H1 (cell line): ENCODE measurements at regions not wholly inside any gene's neighbourhood (a gene's known extent, or its start where the extent isn't known, plus 50 kb on each side); places are given as distances from the start of the nearest gene placed in this dataset.

Source experiments
- CTCF ChIA-PET: fragments of 300-600 bp; sonication (Branson Sonifier 250); formaldehyde crosslinking; loops from one replicate; lab custom pipeline; 2021; ENCODE audit not compliant: partially characterized antibody; lab: Charles Lee
- POLR2A ChIA-PET: fragments of 300-600 bp; sonication (Branson Sonifier 250); formaldehyde crosslinking; loops from one replicate; lab custom pipeline; 2021; ENCODE audit warnings: inconsistent platforms; ENCODE audit not compliant: partially characterized antibody; lab: Charles Lee
- DNase-seq, 2 experiments: peaks; one replicate each; pipeline versions ENCODE4 v3.0.0 to v3.0.0-alpha.2; 2010 to 2022; ENCODE audit warnings: low spot score in 2 of 2, low read depth in 1 of 2, mixed read lengths in 1 of 2
- FAIRE-seq: peaks from 2 replicates; lab custom pipeline; 2011; peaks lifted over from hg19 to GRCh38; lab: Jason Lieb, UNC
- H2AFZ ChIP-seq: 2 replicates; pipeline ENCODE4 v1.8.1; 2012; ENCODE audit warnings: low read length, inconsistent platforms
- H2AK5ac ChIP-seq: 2 replicates; pipeline ENCODE4 v1.6.1; 2013; ENCODE audit warnings: low read depth, low read length
- H2BK120ac ChIP-seq: replicated peaks from 2 replicates; pipeline ENCODE3; 2013; ENCODE audit warnings: low read depth, low read length, inconsistent platforms
- H2BK12ac ChIP-seq: 2 replicates; pipeline ENCODE4 v1.6.1; 2013; ENCODE audit warnings: low read depth, low read length
- H2BK15ac ChIP-seq: 2 replicates; pipeline ENCODE4 v1.6.1; 2013; ENCODE audit warnings: low read length
- H2BK20ac ChIP-seq: 2 replicates; pipeline ENCODE4 v1.6.1; 2013; ENCODE audit warnings: low read length
- H2BK5ac ChIP-seq: 2 replicates; pipeline ENCODE4 v1.6.1; 2013; ENCODE audit warnings: low read depth, low read length
- H3K14ac ChIP-seq: 2 replicates; pipeline ENCODE4 v1.6.1; 2013; ENCODE audit warnings: inconsistent platforms; ENCODE audit not compliant: insufficient read length
- H3K18ac ChIP-seq: 2 replicates; pipeline ENCODE4 v1.6.1; 2013; ENCODE audit warnings: low read length; ENCODE audit errors: extremely low read depth
- H3K23ac ChIP-seq: 2 replicates; pipeline ENCODE4 v1.6.1; 2013; ENCODE audit warnings: inconsistent platforms; ENCODE audit not compliant: insufficient read length
- H3K23me2 ChIP-seq: 2 replicates; pipeline ENCODE4 v1.6.1; 2013; ENCODE audit warnings: low read depth, low read length
- H3K27ac ChIP-seq: 2 replicates; pipeline ENCODE4 v1.6.1; 2011; ENCODE audit warnings: low read depth, low read length, inconsistent platforms
- H3K27me3 ChIP-seq, 4 experiments: replicated peaks in 1 of 4; 1 replicate in 1 of 4; 2 replicates in 3 of 4; pipeline versions ENCODE4 v1.6.1 to v1.8.1; 2011 to 2013; ENCODE audit warnings: low read length in 3 of 4, mild to moderate bottlenecking in 3 of 4, inconsistent platforms in 2 of 4, mixed read lengths in 2 of 4, moderate library complexity in 1 of 4; ENCODE audit not compliant: control insufficient read depth in 3 of 4, insufficient read depth in 3 of 4; ENCODE audit errors: extremely low read depth in 1 of 4
- H3K36me3 ChIP-seq, 4 experiments: 2 replicates each; pipeline versions ENCODE4 v1.6.1 to v1.8.1; 2011 to 2013; ENCODE audit warnings: mild to moderate bottlenecking in 4 of 4, low read length in 3 of 4, moderate library complexity in 2 of 4, control low read depth in 1 of 4, inconsistent platforms in 1 of 4; ENCODE audit not compliant: insufficient read depth in 4 of 4, control insufficient read depth in 2 of 4
- H3K4ac ChIP-seq: replicated peaks from 2 replicates; pipeline ENCODE3; 2013; ENCODE audit warnings: low read length, low read depth, mixed read lengths, inconsistent platforms; ENCODE audit not compliant: insufficient read length
- H3K4me1 ChIP-seq, 4 experiments: replicated peaks in 1 of 4; 1 replicate in 1 of 4; 2 replicates in 3 of 4; pipeline versions ENCODE4 v1.6.1 to v1.8.1; 2011 to 2013; ENCODE audit warnings: low read length in 3 of 4, inconsistent platforms in 2 of 4, mixed read lengths in 1 of 4; ENCODE audit not compliant: insufficient read depth in 4 of 4, control insufficient read depth in 3 of 4
- H3K4me2 ChIP-seq, 2 experiments: 2 replicates each; pipeline versions ENCODE4 v1.6.1 to v1.8.1; 2011 to 2013; ENCODE audit warnings: low read depth in 2 of 2, low read length in 2 of 2, control low read depth in 1 of 2, inconsistent platforms in 1 of 2, mild to moderate bottlenecking in 1 of 2; ENCODE audit not compliant: insufficient read depth in 1 of 2
- H3K4me3 ChIP-seq, 4 experiments: fragments of 200-600, 300-600 bp in 1 of 4; sonication (generic), shearing (Covaris generic), sonication (Bioruptor Twin) in 1 of 4; 2 replicates each; pipeline versions ENCODE4 v1.5.1 to v1.8.1; 2011 to 2016; ENCODE audit warnings: low read length in 4 of 4, low read depth in 3 of 4, control low read depth in 2 of 4, inconsistent platforms in 2 of 4, mild to moderate bottlenecking in 2 of 4, mixed read lengths in 1 of 4, moderate library complexity in 1 of 4; ENCODE audit not compliant: insufficient read depth in 2 of 4; ENCODE audit errors: extremely low read depth in 1 of 4
- H3K56ac ChIP-seq: replicated peaks from 2 replicates; pipeline ENCODE3; 2013; ENCODE audit warnings: low read depth, mild to moderate bottlenecking, mixed read lengths, low read length, inconsistent platforms; ENCODE audit not compliant: insufficient read length
- H3K79me1 ChIP-seq: 2 replicates; pipeline ENCODE4 v1.6.1; 2013; ENCODE audit warnings: low read depth, low read length, control low read depth
- H3K79me2 ChIP-seq, 2 experiments: 2 replicates each; pipeline versions ENCODE4 v1.6.1 to v1.8.1; 2012 to 2013; ENCODE audit warnings: low read length in 2 of 2, mild to moderate bottlenecking in 2 of 2, inconsistent platforms in 1 of 2; ENCODE audit not compliant: insufficient read depth in 2 of 2, control insufficient read depth in 1 of 2
- H3K9ac ChIP-seq, 4 experiments: replicated peaks in 1 of 4; 1 replicate in 1 of 4; 2 replicates in 3 of 4; pipeline versions ENCODE4 v1.6.1 to v1.8.1; 2011 to 2013; ENCODE audit warnings: low read depth in 3 of 4, low read length in 3 of 4, control low read depth in 2 of 4, mild to moderate bottlenecking in 2 of 4, moderate library complexity in 2 of 4, inconsistent platforms in 1 of 4; ENCODE audit errors: extremely low read depth in 1 of 4
- H3K9me3 ChIP-seq, 2 experiments: 2 replicates each; pipeline versions ENCODE4 v1.6.1 to v1.8.1; 2012 to 2013; ENCODE audit warnings: mild to moderate bottlenecking in 2 of 2, moderate library complexity in 2 of 2, control low read depth in 1 of 2, inconsistent platforms in 1 of 2, low read depth in 1 of 2, low read length in 1 of 2, mixed read lengths in 1 of 2; ENCODE audit not compliant: insufficient read depth in 2 of 2
- H4K20me1 ChIP-seq, 2 experiments: replicated peaks in 1 of 2; 2 replicates each; pipeline versions ENCODE3 to v1.8.1; 2011 to 2013; ENCODE audit warnings: inconsistent platforms in 2 of 2, low read length in 2 of 2, mild to moderate bottlenecking in 1 of 2; ENCODE audit not compliant: insufficient read depth in 2 of 2, control insufficient read depth in 1 of 2
- H4K5ac ChIP-seq: 2 replicates; pipeline ENCODE4 v1.6.1; 2013; ENCODE audit warnings: low read length, low read depth, mixed read lengths, inconsistent platforms; ENCODE audit not compliant: insufficient read length
- H4K8ac ChIP-seq: 2 replicates; pipeline ENCODE4 v1.8.0; 2013; ENCODE audit warnings: mild to moderate bottlenecking, moderate library complexity, low read length, inconsistent platforms; ENCODE audit not compliant: insufficient read depth; ENCODE audit errors: extremely low read depth
- H4K91ac ChIP-seq: replicated peaks from 2 replicates; pipeline ENCODE3; 2013; ENCODE audit warnings: low read length, mixed read lengths, inconsistent platforms; ENCODE audit not compliant: insufficient read length
- ASH2L ChIP-seq: fragments of 200-600, 300-600 bp; sonication (generic); IDR thresholded peaks from one replicate; pipeline ENCODE4 v1.7.1; 2017; ENCODE audit warnings: low read length
- ATF2 ChIP-seq: IDR thresholded peaks from 2 replicates; pipeline ENCODE4 v1.6.1; 2012; ENCODE audit warnings: low read length, inconsistent platforms
- BCL11A ChIP-seq, 2 experiments: IDR thresholded peaks; one replicate each; pipeline ENCODE4 v1.6.1; 2011; ENCODE audit warnings: low read depth in 2 of 2, low read length in 2 of 2, mild to moderate bottlenecking in 2 of 2
- CBX5 ChIP-seq: fragments of 300-800, 300-1000 bp; sonication (generic); IDR thresholded peaks from 2 replicates; pipeline ENCODE4 v1.7.1; 2016; ENCODE audit warnings: antibody characterized with exemption, low read length, low read depth
- CTBP2 ChIP-seq: IDR thresholded peaks from 2 replicates; pipeline ENCODE4 v1.7.0; 2011; ENCODE audit warnings: borderline replicate concordance, mild to moderate bottlenecking, moderate library complexity, mixed read lengths, low read length; ENCODE audit not compliant: insufficient read depth, insufficient read length
- GTF2F1 ChIP-seq: IDR thresholded peaks from 2 replicates; pipeline ENCODE4 v1.6.1; 2012; ENCODE audit warnings: low read depth, low read length, improper control_type of control experiment, borderline replicate concordance
- KDM1A ChIP-seq: fragments of 200-600, 300-600 bp; sonication (generic); IDR thresholded peaks from 2 replicates; pipeline ENCODE4 v1.7.1; 2016; ENCODE audit warnings: mild to moderate bottlenecking, low read length, borderline replicate concordance
- KDM4A ChIP-seq: IDR thresholded peaks from one replicate; pipeline ENCODE4 v1.7.1; 2012; ENCODE audit warnings: low read depth, mild to moderate bottlenecking, moderate library complexity, low read length, inconsistent platforms; ENCODE audit not compliant: severe bottlenecking
- RNF2 ChIP-seq: fragments of 200-900, 300-1000 bp; sonication (generic); IDR thresholded peaks from 2 replicates; pipeline ENCODE4 v1.7.1; 2016; ENCODE audit warnings: borderline replicate concordance, low read depth, mild to moderate bottlenecking, antibody characterized with exemption, low read length; ENCODE audit not compliant: poor library complexity, severe bottlenecking; ENCODE audit errors: missing control alignments
- SIN3A ChIP-seq, 2 experiments: IDR thresholded peaks in 1 of 2; conservative IDR thresholded peaks in 1 of 2; 2 replicates each; pipeline ENCODE4 v1.6.1; 2011 to 2012; ENCODE audit warnings: low read length in 2 of 2, improper control_type of control experiment in 1 of 2, low read depth in 1 of 2, mild to moderate bottlenecking in 1 of 2
- SRF ChIP-seq: IDR thresholded peaks from 2 replicates; pipeline ENCODE4 v1.6.1; 2011; ENCODE audit warnings: mild to moderate bottlenecking, low read depth, low read length, moderate library complexity
- ZNF274 ChIP-seq: IDR thresholded peaks from 2 replicates; pipeline ENCODE4 v1.7.0; 2012; ENCODE audit warnings: low read length, borderline replicate concordance; ENCODE audit errors: extremely low read depth
- WGBS, 2 experiments: shearing (Covaris generic) in 1 of 2; methylation state at CpG; one replicate each; pipeline versions ENCODE4 v1.1.6 to v1.1.7; 2013 to 2015; ENCODE audit warnings: low lambda C conversion rate in 2 of 2, mixed read lengths in 2 of 2, inconsistent platforms in 1 of 2, low coverage in 1 of 2, missing lambda C conversion rate in 1 of 2; ENCODE audit not compliant: insufficient replicate concordance in 2 of 2, insufficient coverage in 1 of 2, insufficient read length in 1 of 2; ENCODE audit errors: extremely low coverage in 1 of 2, missing lambda C conversion rate in 1 of 2; 5-methylcytosine and 5-hydroxymethylcytosine counted together

DNA sequence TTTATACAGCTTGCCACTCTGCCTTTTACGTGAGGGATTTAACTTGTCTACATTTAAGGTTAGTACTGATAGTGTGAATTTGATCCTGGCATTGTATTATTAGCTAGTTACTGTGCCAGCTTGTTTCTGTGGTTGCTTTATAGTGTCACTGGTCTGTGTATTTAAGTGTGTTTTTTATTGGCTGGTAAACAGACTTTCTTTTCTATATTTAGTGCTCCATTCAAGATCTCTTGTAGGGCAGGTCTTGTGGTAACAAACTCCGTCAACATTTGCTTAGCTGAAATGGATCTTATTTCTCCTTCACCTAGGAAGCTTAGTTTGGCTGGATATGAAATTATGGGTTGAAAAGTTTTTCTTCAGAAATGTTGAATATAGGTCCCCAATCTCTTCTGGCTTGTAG, 1971.0 kb upstream of the LRRTM1 start:
- 95% methylated on average over 2 of the region's 2 CpGs; no CpG with 5 or more reads in 1 of the 2 experiments for WGBS, 2 experiments
- no peak overlapping the region for H3K4ac ChIP-seq
- ChIA-PET CTCF (interaction anchor here (0.6 kb wide), 1 partner anchor 115 kb away, joined by 3 read pairs; no protein-coding TSS in a partner anchor), POLR2A (no interaction called here)
- H4K20me1 ChIP-seq = no peaks in the 10 kb centered on the region
- no peaks in the 10 kb centered on the region for H3K27me3 ChIP-seq
- no peaks in the 10 kb centered on the region for H3K79me2 ChIP-seq
- no peak overlapping the region for H2BK20ac ChIP-seq
- FAIRE-seq = no peak
- no peaks in the 10 kb centered on the region for H3K79me1 ChIP-seq
- no peak overlapping the region for H3K27ac ChIP-seq
- H3K9ac ChIP-seq = no peak overlapping the region
- H2AFZ ChIP-seq = no peak overlapping the region
- H3K56ac ChIP-seq = no peak overlapping the region
- H3K4me1 ChIP-seq = peaks cover 0 to 1% (median 0%) of the 10 kb centered on the region in 4 experiments; a peak in 1 of 7 replicates
- H3K14ac ChIP-seq = no peak overlapping the region
- H2BK5ac ChIP-seq = no peak overlapping the region
- H2BK120ac ChIP-seq = no peak overlapping the region
- no peak overlapping the region for H4K5ac ChIP-seq
- no peaks in the 10 kb centered on the region for H3K36me3 ChIP-seq
- H3K4me2 ChIP-seq = no peak overlapping the region
- H2AK5ac ChIP-seq = no peak overlapping the region
- H2BK15ac ChIP-seq = no peak overlapping the region
- H2BK12ac ChIP-seq = no peak overlapping the region
- no peak overlapping the region for H3K18ac ChIP-seq
- no peak overlapping the region for H4K8ac ChIP-seq
- DNase-seq = no peak
- H4K91ac ChIP-seq = no peak overlapping the region
- no peak overlapping the region for H3K23ac ChIP-seq
- H3K23me2 ChIP-seq = no peaks in the 10 kb centered on the region
- H3K9me3 ChIP-seq = no peaks in the 10 kb centered on the region
- no peak overlapping the region for H3K4me3 ChIP-seq
- TF ChIP-seq ZNF274 (no peak), KDM1A (no peak), RNF2 (no peak), GTF2F1 (no peak), CBX5 (no peak), ASH2L (no peak), CTBP2 (no peak), KDM4A (no peak), BCL11A (IDR thresholded peaks at IDR 0.05; ENCODE audit: low read depth in 2 of 2, low read length in 2 of 2) (no peak), SIN3A (conservative IDR thresholded peaks at IDR 0.05 in 1 of 2, IDR thresholded peaks at IDR 0.05 in 1 of 2; ENCODE audit: low read depth in 1 of 2, low read length in 2 of 2) (no peak), ATF2 (no peak), SRF (no peak)
